Loucy (cell line): ENCODE measurements at regions not wholly inside any gene's neighbourhood (a gene's known extent, or its start where the extent isn't known, plus 50 kb on each side); places are given as distances from the start of the nearest gene placed in this dataset.

Experiments used
- H2AFZ ChIP-seq: fragments of 200-600 bp; sonication (generic); 2 replicates; pipeline ENCODE4 v1.6.0; 2016; ENCODE audit warnings: antibody characterized with exemption, mild to moderate bottlenecking, low read length, moderate library complexity
- H3F3A ChIP-seq: fragments of 200-600 bp; 2 replicates; pipeline ENCODE4 v1.6.0; 2016; ENCODE audit warnings: antibody characterized with exemption, low read depth, mild to moderate bottlenecking
- H3K27me3 ChIP-seq: fragments of 200-600 bp; sonication (generic); 2 replicates; pipeline ENCODE4 v1.6.1; 2014; ENCODE audit warnings: low read length, mild to moderate bottlenecking; ENCODE audit not compliant: insufficient read depth, poor library complexity, severe bottlenecking
- H3K36me3 ChIP-seq: fragments of 200-600 bp; sonication (generic); 2 replicates; pipeline ENCODE4 v1.6.1; 2016; ENCODE audit warnings: low read length; ENCODE audit not compliant: insufficient read depth
- H3K4me1 ChIP-seq: fragments of 200-600 bp; sonication (generic); 2 replicates; pipeline ENCODE4 v1.5.1; 2014; ENCODE audit warnings: low read length, mild to moderate bottlenecking; ENCODE audit not compliant: insufficient read depth, poor library complexity, severe bottlenecking
- H3K4me2 ChIP-seq: fragments of 200-600 bp; sonication (generic); 2 replicates; pipeline ENCODE4 v1.6.0; 2014; ENCODE audit warnings: antibody characterized with exemption, low read length, low read depth, mild to moderate bottlenecking; ENCODE audit not compliant: poor library complexity, severe bottlenecking
- H3K4me3 ChIP-seq: fragments of 200-600 bp; sonication (generic); 2 replicates; pipeline ENCODE4 v1.5.1; 2014; ENCODE audit warnings: low read length, mild to moderate bottlenecking, mixed read lengths; ENCODE audit not compliant: poor library complexity, severe bottlenecking
- H3K79me2 ChIP-seq: fragments of 200-600 bp; sonication (generic); 2 replicates; pipeline ENCODE4 v1.6.1; 2014; ENCODE audit warnings: low read length; ENCODE audit not compliant: insufficient read depth
- H3K9ac ChIP-seq: fragments of 200-600 bp; sonication (generic); 2 replicates; pipeline ENCODE4 v1.6.0; 2014; ENCODE audit warnings: mild to moderate bottlenecking, low read depth, low read length, moderate library complexity; ENCODE audit not compliant: poor library complexity, severe bottlenecking
- H3K9me2 ChIP-seq: fragments of 200-600 bp; sonication (generic); replicated peaks from 2 replicates; pipeline ENCODE4 v1.6.1; 2016; ENCODE audit warnings: low read depth, low read length, mixed read lengths
- H3K9me3 ChIP-seq: fragments of 200-600 bp; sonication (generic); 2 replicates; pipeline ENCODE4 v1.6.1; 2014; ENCODE audit warnings: mild to moderate bottlenecking, antibody characterized with exemption, low read length, low read depth; ENCODE audit not compliant: insufficient read depth
- H4K20me1 ChIP-seq: fragments of 200-600 bp; sonication (generic); 2 replicates; pipeline ENCODE4 v1.6.0; 2014; ENCODE audit warnings: antibody characterized with exemption, low read length, mild to moderate bottlenecking; ENCODE audit not compliant: insufficient read depth, poor library complexity, severe bottlenecking
- EZH2phosphoT487 ChIP-seq: fragments of 200-600 bp; IDR thresholded peaks from 2 replicates; pipeline ENCODE4 v1.6.1; 2018; ENCODE audit warnings: antibody characterized with exemption, mild to moderate bottlenecking, moderate library complexity, borderline replicate concordance
- TF ChIP-seq, protein P1 (sequence below): fragments of 200-600 bp; sonication (generic); conservative IDR thresholded peaks from 2 replicates; pipeline ENCODE4 v1.5.1; 2014; ENCODE audit warnings: mild to moderate bottlenecking, antibody characterized with exemption, low read length

- no peaks in the 10 kb centered on the region for H3K9me3 ChIP-seq
- TF ChIP-seq EZH2phosphoT487 = no peak
- TF ChIP-seq, protein P1, sequence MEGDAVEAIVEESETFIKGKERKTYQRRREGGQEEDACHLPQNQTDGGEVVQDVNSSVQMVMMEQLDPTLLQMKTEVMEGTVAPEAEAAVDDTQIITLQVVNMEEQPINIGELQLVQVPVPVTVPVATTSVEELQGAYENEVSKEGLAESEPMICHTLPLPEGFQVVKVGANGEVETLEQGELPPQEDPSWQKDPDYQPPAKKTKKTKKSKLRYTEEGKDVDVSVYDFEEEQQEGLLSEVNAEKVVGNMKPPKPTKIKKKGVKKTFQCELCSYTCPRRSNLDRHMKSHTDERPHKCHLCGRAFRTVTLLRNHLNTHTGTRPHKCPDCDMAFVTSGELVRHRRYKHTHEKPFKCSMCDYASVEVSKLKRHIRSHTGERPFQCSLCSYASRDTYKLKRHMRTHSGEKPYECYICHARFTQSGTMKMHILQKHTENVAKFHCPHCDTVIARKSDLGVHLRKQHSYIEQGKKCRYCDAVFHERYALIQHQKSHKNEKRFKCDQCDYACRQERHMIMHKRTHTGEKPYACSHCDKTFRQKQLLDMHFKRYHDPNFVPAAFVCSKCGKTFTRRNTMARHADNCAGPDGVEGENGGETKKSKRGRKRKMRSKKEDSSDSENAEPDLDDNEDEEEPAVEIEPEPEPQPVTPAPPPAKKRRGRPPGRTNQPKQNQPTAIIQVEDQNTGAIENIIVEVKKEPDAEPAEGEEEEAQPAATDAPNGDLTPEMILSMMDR = no peak
- H3K9me2 ChIP-seq = no peaks in the 10 kb centered on the region
- no peaks in the 10 kb centered on the region for H3K27me3 ChIP-seq
- H3K9ac ChIP-seq = no peak overlapping the region
- H3K36me3 ChIP-seq = no peaks in the 10 kb centered on the region
- no peaks in the 10 kb centered on the region for H4K20me1 ChIP-seq
- H3K4me3 ChIP-seq = no peak overlapping the region
- no peaks in the 10 kb centered on the region for H3F3A ChIP-seq
- H3K79me2 ChIP-seq = no peaks in the 10 kb centered on the region
- no peak overlapping the region for H3K4me2 ChIP-seq
- H2AFZ ChIP-seq = no peak overlapping the region
- H3K4me1 ChIP-seq = peaks cover 5% of the 10 kb centered on the region
These were observed 241.9 kb downstream of the ANTXR2 start for GRCh38 chr4:79831119-79831528.

DNA sequence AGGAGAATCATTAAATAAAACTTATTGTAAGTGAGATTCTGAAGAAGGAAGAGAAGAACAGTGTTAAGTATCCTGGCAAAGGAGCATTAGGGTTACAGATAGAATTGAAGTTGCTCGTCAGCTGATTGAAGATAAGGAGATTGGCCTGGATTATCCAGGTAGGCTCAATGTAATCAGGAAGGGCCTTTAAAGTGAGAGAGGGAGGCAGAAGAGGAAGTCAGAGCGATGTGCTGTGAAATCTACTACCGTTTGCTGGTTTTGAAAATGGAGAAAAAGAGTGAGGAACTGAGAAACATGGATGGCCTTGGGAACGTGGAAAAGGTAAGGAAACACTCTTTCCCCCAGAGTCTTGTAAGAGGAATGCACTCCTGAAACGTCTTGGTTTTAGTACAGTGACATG lies 245.7 kb downstream of the ANTXR2 start:
- no peaks in the 10 kb centered on the region for H3K9me2 ChIP-seq
- no peak for TF ChIP-seq EZH2phosphoT487
- TF ChIP-seq, protein P1 = no peak
- no peaks in the 10 kb centered on the region for H3K36me3 ChIP-seq
- H3K27me3 ChIP-seq = no peaks in the 10 kb centered on the region
- H2AFZ ChIP-seq = no peak overlapping the region
- H3K4me2 ChIP-seq = no peak overlapping the region
- no peak overlapping the region for H3K9ac ChIP-seq
- no peaks in the 10 kb centered on the region for H3F3A ChIP-seq
- H3K79me2 ChIP-seq = no peaks in the 10 kb centered on the region
- no peaks in the 10 kb centered on the region for H3K9me3 ChIP-seq
- peaks cover 5% of the 10 kb centered on the region for H3K4me1 ChIP-seq
- H4K20me1 ChIP-seq = no peaks in the 10 kb centered on the region
- no peak overlapping the region for H3K4me3 ChIP-seq

DNA sequence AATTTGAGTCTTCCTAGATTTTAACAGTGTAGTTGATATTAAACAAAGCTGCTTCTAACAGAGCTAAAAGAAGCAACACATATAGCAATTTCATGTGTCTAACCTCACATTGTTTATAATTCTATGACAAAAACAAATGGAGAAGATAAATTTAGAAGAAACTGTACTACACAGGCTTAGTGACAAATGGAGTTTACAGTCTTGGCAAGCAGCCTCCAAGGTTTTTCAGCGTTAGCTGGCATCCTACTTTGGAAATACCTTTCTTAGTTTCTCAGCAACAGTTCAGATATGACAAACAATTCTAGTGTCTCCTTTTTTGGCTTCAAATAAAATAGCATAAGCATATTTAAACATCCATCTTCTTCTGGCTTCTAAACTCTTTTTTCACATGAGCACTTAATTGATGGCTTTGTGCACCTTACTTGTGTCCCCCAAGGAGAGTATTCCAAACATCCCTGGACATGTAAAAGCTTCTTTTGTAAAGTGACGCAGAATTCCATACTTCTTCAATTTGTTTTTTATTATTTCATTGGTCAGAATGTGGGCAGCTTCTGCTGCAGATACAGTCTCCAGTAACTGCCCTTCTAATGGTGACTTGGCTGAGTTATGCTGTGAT lies 249.8 kb downstream of the ANTXR2 start:
- no peak for TF ChIP-seq EZH2phosphoT487
- TF ChIP-seq, protein P1 = no peak

More for the DNA sequence above, 249.8 kb downstream of the ANTXR2 start:
- Histone ChIP-seq H2AFZ (no peak overlapping the region), H3K79me2 (no peaks in the 10 kb centered on the region), H3K36me3 (no peaks in the 10 kb centered on the region), H3K27me3 (no peaks in the 10 kb centered on the region), H3K9me3 (no peaks in the 10 kb centered on the region), H4K20me1 (no peaks in the 10 kb centered on the region), H3K9ac (no peak overlapping the region), H3K4me2 (no peak overlapping the region), H3F3A (no peaks in the 10 kb centered on the region), H3K4me1 (no peaks in the 10 kb centered on the region), H3K9me2 (no peaks in the 10 kb centered on the region), H3K4me3 (no peak overlapping the region)
